IMR-90 (cell line): ENCODE measurements at regions not wholly inside any gene's neighbourhood (a gene's known extent, or its start where the extent isn't known, plus 50 kb on each side); places are given as distances from the start of the nearest gene placed in this dataset.
A peak's percentile ranks its signal among the peaks of the same experiment; 100 is the strongest.

Experiments used
- ATAC-seq: fragments of 200-7000 bp; cut with Tn5 transposase; 2 replicates; pipeline ENCODE4 v1.9.1; 2020; ENCODE audit warnings: low read depth, mild to moderate bottlenecking, moderate library complexity
- BruUV-seq: library from RNA; stranded (reverse); fragments of 400-500 nt; replicated peaks from 2 replicates; lab custom pipeline; 2021; lab: Mats Ljungman, UMichigan
- CTCF ChIA-PET: fragments of 300-600 bp; formaldehyde crosslinking; extraction: SDS; loops from one replicate; lab custom pipeline; 2021; ENCODE audit warnings: antibody characterized with exemption; lab: Yijun Ruan, JAX
- POLR2A ChIA-PET: fragments of 300-600 bp; sonication (Branson Sonifier 250); formaldehyde crosslinking; loops from one replicate; lab custom pipeline; 2022; ENCODE audit warnings: antibody characterized with exemption; ENCODE audit not compliant: unreplicated experiment; lab: Charles Lee
- DNase-seq: peaks from one replicate; pipeline ENCODE4 v3.0.0; 2013
- H2AFZ ChIP-seq: replicated peaks from 2 replicates; pipeline ENCODE3; 2013; ENCODE audit warnings: low read length, mild to moderate bottlenecking; ENCODE audit not compliant: poor library complexity
- H2AK5ac ChIP-seq: 2 replicates; pipeline ENCODE4 v1.6.1; 2013; ENCODE audit warnings: low read depth, low read length, inconsistent platforms
- H2AK9ac ChIP-seq: replicated peaks from 2 replicates; pipeline ENCODE3; 2013; ENCODE audit warnings: mild to moderate bottlenecking, low read depth, low read length, moderate library complexity; ENCODE audit not compliant: poor library complexity
- H2BK120ac ChIP-seq: 2 replicates; pipeline ENCODE4 v1.6.1; 2013; ENCODE audit warnings: low read depth, low read length, inconsistent platforms
- H2BK15ac ChIP-seq: 3 replicates; pipeline ENCODE4 v1.6.1; 2013; ENCODE audit warnings: low read depth, low read length, inconsistent platforms
- H2BK20ac ChIP-seq: 2 replicates; pipeline ENCODE4 v1.6.1; 2013; ENCODE audit warnings: low read depth, mild to moderate bottlenecking, inconsistent platforms, low read length, moderate library complexity
- H2BK5ac ChIP-seq: 2 replicates; pipeline ENCODE4 v1.6.1; 2013; ENCODE audit warnings: mild to moderate bottlenecking, low read depth, low read length, inconsistent platforms; ENCODE audit not compliant: poor library complexity, severe bottlenecking
- H3K14ac ChIP-seq: replicated peaks from 2 replicates; pipeline ENCODE4 v1.6.1; 2013; ENCODE audit warnings: low read depth, low read length, inconsistent platforms
- H3K18ac ChIP-seq: 2 replicates; pipeline ENCODE4 v1.6.1; 2013; ENCODE audit warnings: low read depth, low read length, control low read depth
- H3K23ac ChIP-seq: 2 replicates; pipeline ENCODE4 v1.6.1; 2013; ENCODE audit warnings: low read depth, low read length, inconsistent platforms
- H3K27ac ChIP-seq: 2 replicates; pipeline ENCODE4 v1.5.1; 2013; ENCODE audit warnings: mild to moderate bottlenecking, control low read depth, low read length; ENCODE audit not compliant: insufficient read depth
- H3K27me3 ChIP-seq: 2 replicates; pipeline ENCODE4 v1.6.1; 2013; ENCODE audit warnings: low read length; ENCODE audit not compliant: control insufficient read depth, insufficient read depth
- H3K36me3 ChIP-seq: 2 replicates; pipeline ENCODE4 v1.6.1; 2013; ENCODE audit warnings: low read length, mixed read lengths; ENCODE audit not compliant: control insufficient read depth, insufficient read depth
- H3K4ac ChIP-seq: 2 replicates; pipeline ENCODE4 v1.6.1; 2013; ENCODE audit warnings: low read depth, low read length, inconsistent platforms
- H3K4me1 ChIP-seq: 2 replicates; pipeline ENCODE4 v1.6.1; 2013; ENCODE audit warnings: low read length, mixed read lengths; ENCODE audit not compliant: control insufficient read depth, insufficient read depth
- H3K4me2 ChIP-seq: 2 replicates; pipeline ENCODE4 v1.6.1; 2013; ENCODE audit warnings: low read depth, mild to moderate bottlenecking, control low read depth, low read length, moderate library complexity
- H3K4me3 ChIP-seq: 2 replicates; pipeline ENCODE4 v1.5.1; 2013; ENCODE audit warnings: low read depth, mild to moderate bottlenecking, control low read depth, low read length, moderate library complexity; ENCODE audit not compliant: insufficient read depth
- H3K56ac ChIP-seq: 2 replicates; pipeline ENCODE4 v1.6.1; 2013; ENCODE audit warnings: low read length, inconsistent platforms; ENCODE audit not compliant: insufficient read depth; ENCODE audit errors: extremely low read depth
- H3K79me1 ChIP-seq, 2 experiments: 2 replicates each; pipeline ENCODE4 v1.6.1; 2013; ENCODE audit warnings: low read length in 2 of 2, inconsistent platforms in 1 of 2, low read depth in 1 of 2
- H3K9ac ChIP-seq: 2 replicates; pipeline ENCODE4 v1.6.1; 2013; ENCODE audit warnings: low read depth, low read length, control low read depth
- H3K9me1 ChIP-seq: 2 replicates; pipeline ENCODE4 v1.6.1; 2013; ENCODE audit warnings: low read length, inconsistent platforms; ENCODE audit not compliant: insufficient read depth
- H3K9me3 ChIP-seq: 2 replicates; pipeline ENCODE4 v1.6.1; 2013; ENCODE audit warnings: low read length; ENCODE audit not compliant: control insufficient read depth, insufficient read depth
- H4K20me1 ChIP-seq: 2 replicates; pipeline ENCODE4 v1.6.1; 2013; ENCODE audit warnings: low read length, inconsistent platforms; ENCODE audit not compliant: insufficient read depth
- H4K5ac ChIP-seq: 2 replicates; pipeline ENCODE4 v1.6.1; 2013; ENCODE audit warnings: mild to moderate bottlenecking, low read depth, low read length, control low read depth
- H4K8ac ChIP-seq, 2 experiments: 2 replicates each; pipeline ENCODE4 v1.6.1; 2013; ENCODE audit warnings: low read depth in 2 of 2, low read length in 2 of 2, control low read depth in 1 of 2, inconsistent platforms in 1 of 2
- H4K91ac ChIP-seq: 2 replicates; pipeline ENCODE4 v1.6.1; 2013; ENCODE audit warnings: low read depth, low read length, inconsistent platforms; ENCODE audit not compliant: insufficient read depth
- MAFK ChIP-seq: IDR thresholded peaks from 2 replicates; pipeline ENCODE4 v1.6.1; 2012; ENCODE audit warnings: low read depth, low read length, improper control_type of control experiment
- RFX5 ChIP-seq: IDR thresholded peaks from 2 replicates; pipeline ENCODE4 v1.8.0; 2012; ENCODE audit warnings: low read depth, mild to moderate bottlenecking, low read length, moderate library complexity
- dilution Hi-C: fragments of 300-500 bp; cut with HindIII; formaldehyde crosslinking; loops from one replicate; pipeline ENCODE4 v1.14.3; 2018; ENCODE audit warnings: low sequenced_read_pairs; ENCODE audit not compliant: unreplicated experiment
- in situ Hi-C: fragments of 300-500 bp; cut with MboI; formaldehyde crosslinking; loops from 3 replicates; pipeline ENCODE4 v1.14.3; 2019; ENCODE audit warnings: low sequenced_read_pairs, inconsistent platforms, mixed read lengths
- intact Hi-C: fragments of 100-400 bp; cut with micrococcal nuclease; formaldehyde crosslinking; loops from 2 replicates; pipeline ENCODE4 v1.10.0; 2022

- Histone ChIP-seq H2AK5ac (no peak overlapping the region), H3K4me3 (no peak overlapping the region), H3K18ac (no peak overlapping the region), H3K4me2 (no peak overlapping the region), H4K91ac (no peak overlapping the region), H2AFZ (no peak overlapping the region), H3K27ac (no peak overlapping the region), H3K56ac (no peak overlapping the region), H2BK5ac (no peak overlapping the region), H4K20me1 (no peaks in the 10 kb centered on the region), H3K4me1 (no peaks in the 10 kb centered on the region), H3K79me1 (no peaks in the 10 kb centered on the region), H2BK120ac (no peak overlapping the region), H3K14ac (no peak overlapping the region), H2AK9ac (no peak overlapping the region), H3K23ac (no peak overlapping the region), H4K8ac (no peak overlapping the region), H3K9me3 (no peaks in the 10 kb centered on the region), H2BK15ac (no peak overlapping the region), H3K4ac (no peak overlapping the region), H2BK20ac (no peak overlapping the region), H3K9me1 (no peaks in the 10 kb centered on the region), H3K27me3 (no peaks in the 10 kb centered on the region), H4K5ac (no peak overlapping the region), H3K36me3 (no peaks in the 10 kb centered on the region), H3K9ac (no peak overlapping the region)
- POLR2A ChIA-PET, result no interaction called here
- DNase-seq (no peak), ATAC-seq (no peak)
- in situ Hi-C loops (no loop called here), dilution Hi-C loops (no loop called here), intact Hi-C loops (no loop called here)
- CTCF ChIA-PET, result no interaction called here
- TF ChIP-seq MAFK, result peak; percentile 84
- no peak for TF ChIP-seq RFX5
- BruUV-seq, result no TSS peak
Observed at GRCh38 chr4:124227981-124228380, 484.6 kb downstream of the ANKRD50 start.
